ENCODE measurements at regions not wholly inside any gene's neighbourhood (a gene's known extent, or its start where the extent isn't known, plus 50 kb on each side); places are given as distances from the start of the nearest gene placed in this dataset.

DNA sequence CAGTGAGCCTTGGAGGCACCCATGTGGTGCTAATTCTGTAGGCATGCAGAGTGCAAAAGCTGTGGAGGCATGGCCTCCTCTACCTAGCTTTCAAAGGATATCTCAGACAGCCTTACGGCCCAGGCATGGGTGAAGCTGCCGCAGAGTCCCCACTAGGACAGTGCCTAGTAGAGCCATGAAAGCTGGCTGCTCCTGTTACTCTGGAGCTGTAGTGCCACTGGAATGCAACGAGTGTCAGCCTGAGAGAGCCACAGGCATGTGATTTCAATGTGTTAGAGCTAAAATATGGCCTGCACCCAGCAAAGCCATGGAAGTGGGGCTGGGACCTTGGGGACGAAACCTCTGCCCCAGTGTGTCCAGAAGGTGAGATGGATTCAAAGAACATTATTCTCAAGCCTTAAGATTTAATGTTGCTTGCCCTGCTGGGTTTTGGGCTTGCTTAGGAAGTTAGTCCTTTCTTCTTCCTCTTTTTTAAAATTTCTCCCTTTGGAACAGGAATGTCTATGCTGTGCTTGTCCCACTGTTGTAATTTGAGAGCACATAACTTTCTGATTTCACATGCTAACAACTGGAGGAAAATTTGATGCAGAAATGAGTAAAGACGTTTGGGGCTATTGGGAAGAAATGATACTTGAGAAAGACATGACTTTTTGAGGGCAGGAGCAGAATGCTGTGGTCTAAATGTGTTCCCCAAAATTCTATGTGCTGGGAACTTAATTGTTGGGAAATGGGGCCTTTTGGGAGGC lies 298.4 kb downstream of the PSAT1 start:
- DNase-seq (ENCODE audit: low spot score) (no peak), ATAC-seq (no peak)

DNA sequence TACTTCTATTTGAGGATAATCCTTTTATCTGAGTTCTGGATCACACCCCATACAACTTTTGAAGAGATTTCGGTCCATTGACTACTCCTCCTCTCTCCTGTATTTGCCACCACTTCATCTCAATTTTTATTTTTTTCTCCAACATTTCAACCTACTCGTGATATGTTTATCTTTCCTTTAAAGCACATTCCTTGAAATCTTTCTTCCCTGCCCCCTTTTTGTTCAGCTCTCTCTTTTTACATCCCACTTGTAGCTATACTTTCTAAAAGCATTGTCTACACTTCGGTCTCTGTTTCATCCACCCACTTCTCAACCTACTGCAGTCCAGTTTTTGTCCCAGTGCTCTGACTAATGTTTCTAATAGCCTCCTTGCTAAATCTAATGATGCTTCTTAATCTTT lies 299.4 kb downstream of the PSAT1 start:
- no peak for ATAC-seq
- DNase-seq (ENCODE audit: low spot score), result no peak

DNA sequence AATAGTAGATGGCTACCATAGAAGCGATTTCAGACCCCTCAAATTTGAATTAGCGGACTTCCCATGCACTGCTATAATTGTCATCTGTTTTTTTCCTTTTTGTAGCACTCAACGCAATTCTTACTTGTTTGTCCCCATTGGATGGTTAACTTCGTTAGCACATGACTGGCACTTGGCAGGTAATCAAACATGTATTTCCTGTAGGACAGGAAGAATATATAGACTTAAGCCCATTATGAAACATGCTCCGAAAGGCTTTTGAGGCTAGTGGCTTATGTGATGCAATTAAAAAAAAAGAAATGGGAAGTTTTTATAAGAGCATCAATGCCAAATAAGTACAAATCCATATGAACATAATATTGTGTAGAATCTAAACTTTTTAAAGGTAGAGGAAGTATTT lies 301.2 kb downstream of the PSAT1 start:
- DNase-seq (ENCODE audit: low spot score), result no peak
- no peak for ATAC-seq

DNA sequence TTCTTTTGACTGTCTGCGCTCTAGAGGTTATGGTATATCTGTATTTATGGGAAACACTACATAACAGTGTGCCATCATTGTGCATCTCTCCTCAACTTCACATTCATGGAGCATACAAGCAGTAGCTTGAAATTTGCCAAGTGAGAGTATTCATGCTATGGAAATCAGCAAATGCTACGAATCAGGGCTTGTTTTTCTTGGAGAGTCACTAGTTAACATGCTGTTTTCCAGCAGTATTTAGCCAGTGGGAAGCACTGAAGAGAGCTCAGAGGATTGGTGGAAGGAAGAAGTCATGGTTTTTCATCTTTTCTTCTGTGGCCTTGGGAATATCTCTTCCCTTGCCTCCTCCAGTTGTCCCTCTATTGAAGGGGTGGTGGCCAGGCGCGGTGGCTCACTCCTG lies 303.0 kb downstream of the PSAT1 start:
- DNase-seq (ENCODE audit: low spot score) (no peak), ATAC-seq (no peak)

DNA sequence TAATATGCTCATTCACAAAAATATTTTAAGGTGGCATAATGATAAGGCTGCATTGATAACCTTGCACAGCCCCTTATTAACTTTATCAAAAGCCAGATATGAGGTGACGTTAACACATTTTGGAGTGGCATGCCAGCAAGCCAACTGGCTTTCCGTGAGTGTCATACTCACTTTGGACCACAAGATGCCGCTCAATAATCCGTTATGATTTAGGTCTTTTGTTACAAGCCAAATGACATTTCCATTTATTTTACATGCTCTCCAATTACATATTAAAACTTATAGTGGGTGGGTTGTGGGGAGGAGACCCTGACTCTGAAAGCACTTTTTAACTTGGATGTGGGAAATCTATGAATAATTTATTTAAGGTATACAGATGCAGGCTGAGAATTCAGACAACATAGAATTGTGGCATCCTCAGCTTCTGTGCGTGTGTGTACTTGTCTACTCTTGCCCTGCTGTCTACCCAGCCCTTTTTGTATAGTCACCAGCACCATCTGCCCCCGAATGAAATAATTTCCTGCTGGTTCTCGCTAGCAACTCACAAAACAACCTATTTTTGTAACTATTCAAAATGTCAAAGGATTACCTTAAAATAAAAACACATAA lies 305.1 kb downstream of the PSAT1 start:
- ATAC-seq (peak; percentile 84), DNase-seq (ENCODE audit: low spot score) (no peak)

DNA sequence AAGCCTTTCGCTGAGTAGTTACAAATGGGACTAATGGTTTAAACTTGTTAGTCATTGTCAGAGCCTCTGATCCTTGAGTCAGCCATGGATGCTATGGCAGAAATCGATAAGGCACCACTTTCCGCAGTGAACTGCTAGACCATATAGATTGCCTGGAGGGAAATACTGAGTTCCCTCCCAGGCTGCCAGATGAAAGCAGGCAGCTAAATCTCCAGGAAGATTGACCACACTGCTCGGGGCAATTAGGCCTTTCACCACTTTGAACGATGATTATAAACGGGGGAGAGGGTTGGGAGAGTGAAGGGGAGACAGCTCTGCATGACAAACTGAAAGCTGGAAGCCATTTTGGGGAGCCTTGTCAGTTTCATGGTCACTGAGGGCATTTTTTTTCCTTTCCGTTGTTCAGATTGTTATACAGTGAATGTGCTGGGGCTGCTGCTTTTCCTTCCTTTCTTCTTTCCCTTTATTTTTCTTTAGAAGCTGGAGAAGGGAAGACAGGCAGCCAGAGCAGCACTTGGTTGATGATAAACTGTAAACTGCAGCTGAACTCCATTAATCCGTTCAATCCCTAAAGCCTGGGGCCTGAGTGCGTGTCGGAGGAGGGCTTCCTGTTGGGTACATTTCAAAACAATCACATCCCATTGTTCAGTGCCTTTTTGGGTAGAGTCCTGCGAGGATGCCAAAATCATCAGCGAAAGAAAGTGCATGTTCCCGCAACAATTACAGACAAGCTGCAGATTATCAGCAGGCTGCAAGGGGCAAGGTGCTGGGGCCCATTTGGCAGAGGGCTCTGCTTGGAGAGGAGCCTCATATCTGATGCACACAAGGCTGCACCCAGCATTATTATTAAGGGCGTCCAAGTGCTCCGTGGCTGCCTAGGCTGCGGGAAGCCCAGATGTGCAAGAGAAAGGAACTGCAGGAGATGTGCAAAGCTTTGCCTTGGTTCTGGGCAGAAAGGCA lies 308.4 kb downstream of the PSAT1 start:
- DNase-seq (ENCODE audit: low spot score), result no peak
- no peak for ATAC-seq

DNA sequence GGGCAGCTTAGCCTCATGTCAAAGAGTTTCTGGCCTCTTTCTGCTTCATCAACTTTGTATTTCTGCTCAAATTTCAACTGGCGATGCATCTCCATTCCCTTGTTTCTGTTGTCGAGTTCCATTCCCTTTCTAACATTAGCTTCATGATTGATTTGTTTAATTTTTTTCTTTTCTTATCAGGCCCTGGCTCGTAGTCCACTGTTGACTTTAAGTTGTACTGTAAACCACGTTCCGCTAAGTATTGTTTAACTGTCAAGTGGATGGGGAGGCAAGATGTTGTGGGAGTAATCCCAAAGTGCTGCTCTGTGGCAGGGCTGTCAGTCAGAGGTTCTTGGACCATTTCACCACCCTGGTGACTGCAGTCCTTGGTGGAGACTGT lies 309.1 kb downstream of the PSAT1 start:
- no peak for ATAC-seq
- DNase-seq (ENCODE audit: low spot score), result no peak

DNA sequence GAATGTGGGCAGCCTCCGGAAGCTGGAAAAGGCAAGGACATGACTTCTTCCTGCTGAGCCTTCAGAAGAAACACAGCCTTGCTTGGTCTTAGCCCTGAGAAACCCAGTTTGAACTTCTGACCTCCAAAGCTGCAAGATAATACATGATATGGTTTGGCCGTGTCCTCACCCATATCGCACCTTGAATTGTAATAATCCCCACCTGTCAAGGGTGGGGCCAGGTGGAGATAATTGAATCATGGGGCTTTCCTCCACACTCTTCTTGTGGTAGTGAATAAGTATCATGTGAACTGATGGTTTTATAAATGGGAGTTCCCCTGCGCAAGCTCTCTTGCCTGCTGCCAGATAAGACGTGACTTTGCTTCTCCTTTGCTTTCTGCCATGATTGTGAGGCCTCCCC lies 310.9 kb downstream of the PSAT1 start:
- DNase-seq (ENCODE audit: low spot score) (no peak), ATAC-seq (no peak)

DNA sequence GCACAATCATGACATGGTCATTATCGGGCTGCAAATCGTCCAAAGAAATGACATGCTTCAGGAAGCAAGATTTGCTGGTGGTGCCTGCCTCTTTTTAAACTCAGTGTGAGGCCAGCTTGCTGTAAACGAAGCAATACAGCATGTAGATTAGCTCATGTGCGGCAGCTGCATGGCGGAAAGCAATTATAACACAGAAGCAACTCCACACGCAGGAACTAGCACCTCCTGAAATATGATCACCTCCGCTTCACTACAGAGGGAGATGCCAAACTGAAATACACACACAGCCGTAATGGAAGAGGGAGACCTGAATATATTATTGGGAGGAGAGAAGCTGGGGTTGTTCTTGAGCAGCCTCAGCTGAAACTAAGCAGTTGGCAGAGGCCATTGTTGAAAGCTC lies 312.5 kb downstream of the PSAT1 start:
- no peak for ATAC-seq
- DNase-seq (ENCODE audit: low spot score), result no peak

DNA sequence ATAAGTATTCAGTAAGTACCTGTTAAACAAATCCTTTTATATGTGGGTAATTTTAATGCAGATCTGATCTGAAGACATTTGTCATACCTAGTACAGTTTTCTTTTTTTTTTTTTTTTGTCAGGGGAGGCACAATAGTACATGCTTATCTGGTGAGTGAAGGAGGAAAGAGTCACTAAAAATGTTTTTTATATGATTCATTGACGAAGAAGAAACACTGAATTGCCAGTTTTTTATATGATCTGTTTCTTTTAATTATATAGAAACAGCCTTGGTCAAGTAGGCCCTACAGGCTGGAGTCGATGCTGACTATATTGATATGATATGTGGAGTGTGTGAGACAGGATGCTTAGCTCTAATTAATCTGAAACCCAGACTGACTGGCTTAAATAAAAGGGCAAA lies 315.2 kb downstream of the PSAT1 start:
- ATAC-seq, result no peak
- no peak for DNase-seq (ENCODE audit: low spot score)

DNA sequence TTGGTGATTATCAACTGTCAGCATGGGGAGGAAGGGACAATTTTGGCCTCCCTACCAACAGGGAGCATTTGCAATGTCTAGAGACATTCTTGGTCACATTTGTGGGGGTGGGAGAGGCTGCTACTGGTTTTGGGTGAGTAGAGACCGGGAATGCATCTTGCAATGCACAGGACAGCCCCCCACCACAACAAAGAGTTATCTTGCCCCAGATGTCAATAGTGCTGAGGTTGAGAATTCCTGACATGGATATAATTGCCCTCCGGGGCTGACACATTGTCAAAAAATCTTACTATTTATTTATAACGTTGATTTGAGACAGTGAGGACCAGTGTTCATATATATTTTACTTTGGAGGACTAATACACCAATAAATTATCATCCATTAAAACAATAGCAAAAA lies 316.1 kb downstream of the PSAT1 start:
- ATAC-seq (no peak), DNase-seq (ENCODE audit: low spot score) (no peak)

DNA sequence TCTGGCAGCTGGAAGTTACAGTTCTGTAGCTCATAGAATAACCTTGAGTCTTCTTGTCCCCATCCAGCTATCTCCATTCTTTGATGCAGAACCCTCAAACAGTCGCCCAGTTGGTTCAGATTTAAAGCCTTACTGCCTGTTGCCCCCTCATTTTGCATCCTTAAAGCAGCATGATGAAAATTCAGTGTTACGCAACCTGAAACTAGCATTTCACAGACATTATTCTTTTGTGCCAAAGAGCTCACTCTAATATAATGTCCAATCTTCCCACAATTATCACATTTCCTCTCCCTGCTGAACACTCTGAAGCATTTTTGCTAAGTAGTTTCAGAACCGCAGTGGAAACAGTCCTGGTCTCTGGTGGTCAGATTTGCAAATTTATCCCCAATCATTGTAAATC lies 318.0 kb downstream of the PSAT1 start:
- ATAC-seq (no peak), DNase-seq (ENCODE audit: low spot score) (no peak)

DNA sequence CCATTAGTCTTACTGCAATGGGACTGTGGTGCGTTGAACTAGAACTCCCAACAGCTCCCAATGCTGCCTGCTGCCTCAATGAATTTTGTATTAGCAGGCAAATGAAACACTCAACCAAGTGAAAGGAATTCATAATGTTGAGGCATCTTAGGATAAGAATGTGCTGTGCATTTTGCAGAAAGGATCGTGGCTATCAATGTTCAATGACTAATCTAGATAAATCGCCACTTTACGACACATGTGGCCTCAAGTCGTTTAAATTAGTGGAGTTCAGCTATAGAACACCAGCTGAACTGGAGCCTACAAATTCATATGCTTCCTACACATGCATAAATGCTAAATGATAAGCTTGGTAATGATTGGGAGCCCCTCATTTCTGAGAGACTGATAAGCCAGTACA lies 318.4 kb downstream of the PSAT1 start:
- no peak for ATAC-seq
- DNase-seq (ENCODE audit: low spot score), result no peak

DNA sequence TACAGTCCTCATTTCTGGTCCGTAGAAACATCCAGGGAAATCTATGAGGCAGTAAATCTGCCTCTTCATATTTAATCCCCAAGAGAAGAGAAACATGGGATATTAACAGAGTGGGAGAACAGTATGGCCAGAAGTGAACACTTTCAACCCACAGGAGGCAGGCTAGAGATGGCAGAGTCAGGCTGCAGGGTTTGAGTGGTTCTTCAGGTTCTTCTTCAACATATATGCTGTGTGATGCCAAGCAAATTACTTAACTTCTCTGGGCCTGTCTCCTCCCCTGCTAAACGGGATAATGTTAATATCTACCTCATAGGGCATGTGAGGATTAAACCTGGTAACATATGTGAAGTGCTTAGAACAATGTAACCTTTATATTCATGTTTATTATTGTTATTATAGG lies 321.8 kb downstream of the PSAT1 start:
- DNase-seq (ENCODE audit: low spot score), result no peak
- ATAC-seq, result no peak

DNA sequence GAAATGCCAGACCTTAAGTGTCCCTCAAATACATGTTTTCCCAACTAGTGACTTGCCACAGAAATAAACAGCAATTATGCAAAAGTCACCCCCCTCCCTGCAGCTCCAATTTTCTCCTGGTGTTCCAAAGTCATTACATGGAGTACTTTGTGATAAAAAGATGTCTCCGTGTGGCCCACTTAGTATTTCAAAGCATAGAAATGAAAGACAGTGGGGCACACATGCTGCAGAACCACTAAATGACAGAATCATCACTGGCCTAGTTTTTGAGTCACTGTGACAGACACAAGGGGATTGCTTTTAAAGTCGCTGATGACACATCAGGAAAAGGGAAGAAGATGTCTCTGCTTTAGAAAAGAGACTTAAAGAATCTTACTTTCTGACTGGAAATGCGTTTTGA lies 323.4 kb downstream of the PSAT1 start:
- no peak for ATAC-seq

DNA sequence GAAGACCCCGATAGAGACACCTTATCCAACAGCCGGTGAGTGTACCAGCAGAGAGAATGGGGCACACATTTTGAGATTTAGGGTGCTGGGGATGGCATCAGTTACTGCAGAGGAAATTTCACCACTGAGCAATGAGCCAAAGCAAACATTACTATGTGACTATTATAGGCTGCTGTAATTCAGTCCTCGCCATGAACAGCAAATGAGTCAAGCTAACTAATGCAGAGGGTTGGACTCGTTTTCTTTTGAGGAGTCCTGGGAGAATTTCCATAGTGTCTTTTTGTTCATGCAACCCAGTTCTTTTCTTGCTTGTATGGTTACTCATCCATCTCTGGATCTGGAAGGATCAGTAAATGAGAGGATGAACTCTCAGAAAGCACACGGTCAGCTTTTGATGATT lies 323.8 kb downstream of the PSAT1 start:
- ATAC-seq (no peak), DNase-seq (ENCODE audit: low spot score) (no peak)

More for the DNA sequence above, 323.4 kb downstream of the PSAT1 start:
- no peak for DNase-seq (ENCODE audit: low spot score)

DNA sequence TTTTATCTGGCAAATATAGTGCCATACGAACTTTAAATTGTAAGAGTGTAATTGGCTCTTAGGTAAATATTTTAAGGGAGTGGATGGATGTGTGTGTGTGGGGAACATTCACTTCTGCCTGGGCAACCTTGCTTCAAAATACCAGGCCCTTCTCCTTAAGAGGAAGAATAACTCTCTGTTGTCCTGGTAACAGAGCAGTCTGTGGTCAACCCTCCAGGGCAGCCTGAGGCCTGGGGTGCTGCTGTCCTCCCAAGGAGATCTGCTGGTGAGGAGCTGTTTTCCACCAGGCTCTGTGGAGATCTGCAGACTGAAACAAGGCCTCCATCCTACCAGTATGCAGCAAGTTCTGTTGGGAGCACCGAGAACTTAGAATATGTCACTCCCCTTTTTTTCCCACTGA lies 325.2 kb downstream of the PSAT1 start:
- DNase-seq (ENCODE audit: low spot score) (no peak), ATAC-seq (no peak)

DNA sequence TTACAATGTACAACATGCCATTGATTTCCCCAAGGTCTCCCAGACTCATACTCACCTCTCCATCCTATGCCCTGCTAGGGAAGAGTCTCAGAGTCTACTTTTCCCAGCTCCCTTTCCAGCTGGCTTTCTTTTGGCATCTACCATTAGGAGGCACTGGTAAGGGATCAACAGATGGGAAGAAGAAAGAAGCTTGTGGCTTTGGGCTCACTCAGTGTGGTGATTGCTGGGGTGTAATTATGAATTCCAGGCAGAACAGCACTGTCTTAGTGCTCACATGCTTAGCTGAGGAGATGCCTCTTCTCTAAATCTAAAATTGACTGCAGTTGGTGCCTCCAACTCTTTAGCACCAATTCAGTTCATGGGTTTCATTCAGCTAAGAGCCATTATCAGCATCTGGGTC lies 330.0 kb downstream of the PSAT1 start:
- no peak for DNase-seq (ENCODE audit: low spot score)

DNA sequence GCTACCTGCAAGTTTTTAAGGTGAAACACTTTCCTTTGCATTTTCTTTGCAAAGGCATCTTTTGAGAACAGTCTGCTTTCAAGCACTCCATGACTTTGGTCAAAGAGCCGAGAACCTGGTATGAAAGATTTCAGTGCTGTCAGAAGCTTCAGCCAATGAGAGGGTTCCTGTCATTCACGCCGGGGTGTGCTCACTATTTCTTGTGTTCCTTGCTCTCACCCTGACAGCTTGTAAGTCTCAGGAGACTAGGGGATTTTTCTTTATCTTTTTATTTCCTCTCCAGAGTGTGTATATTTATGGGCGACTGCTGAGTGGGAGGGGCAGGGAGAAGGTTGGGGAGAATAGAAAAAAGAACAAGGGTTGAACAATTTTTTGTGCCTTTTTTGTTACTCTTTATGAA lies 334.0 kb downstream of the PSAT1 start:
- no peak for DNase-seq (ENCODE audit: low spot score)
- no peak for ATAC-seq

More for the DNA sequence above, 330.0 kb downstream of the PSAT1 start:
- ATAC-seq, result no peak

DNA sequence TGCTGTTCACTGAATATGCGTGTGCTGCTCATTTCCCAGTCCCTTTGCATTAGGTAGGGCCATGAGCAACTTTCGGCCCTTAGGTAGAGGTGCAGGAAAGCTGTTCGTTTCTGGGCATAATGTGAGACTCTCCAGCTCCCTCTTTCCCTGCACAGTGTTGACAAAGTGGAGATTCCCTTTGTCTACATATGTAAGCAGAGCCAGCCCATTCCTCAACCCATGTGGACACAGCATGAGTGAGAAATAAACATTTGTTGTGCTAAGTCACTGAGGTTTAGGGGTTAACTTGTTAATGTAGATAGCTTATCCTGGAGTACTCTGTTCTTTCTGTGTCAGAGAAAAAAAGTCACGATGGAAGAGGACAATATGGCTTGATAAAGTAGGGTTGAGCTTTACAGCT lies 343.8 kb downstream of the PSAT1 start:
- DNase-seq (ENCODE audit: low spot score) (no peak), ATAC-seq (no peak)

DNA sequence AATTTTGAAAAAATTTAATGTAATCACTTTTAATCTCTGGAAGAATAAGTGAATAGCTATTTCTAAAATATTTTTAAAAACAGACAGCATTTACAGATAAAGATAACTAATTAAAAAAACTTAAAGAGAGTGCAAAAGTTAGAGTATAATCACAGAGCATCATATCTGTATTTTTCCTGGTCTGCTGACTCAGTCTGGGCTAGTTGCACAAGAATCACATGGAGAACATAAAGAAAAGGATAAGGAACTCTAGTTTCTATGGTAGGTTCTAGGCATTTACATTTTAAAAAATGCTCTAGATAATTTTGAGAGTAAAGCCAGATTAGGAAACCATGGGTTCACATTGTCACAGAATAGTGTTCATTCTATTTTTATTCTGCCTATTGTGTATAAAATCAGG lies 347.4 kb downstream of the PSAT1 start:
- DNase-seq (ENCODE audit: low spot score), result no peak
- no peak for ATAC-seq

DNA sequence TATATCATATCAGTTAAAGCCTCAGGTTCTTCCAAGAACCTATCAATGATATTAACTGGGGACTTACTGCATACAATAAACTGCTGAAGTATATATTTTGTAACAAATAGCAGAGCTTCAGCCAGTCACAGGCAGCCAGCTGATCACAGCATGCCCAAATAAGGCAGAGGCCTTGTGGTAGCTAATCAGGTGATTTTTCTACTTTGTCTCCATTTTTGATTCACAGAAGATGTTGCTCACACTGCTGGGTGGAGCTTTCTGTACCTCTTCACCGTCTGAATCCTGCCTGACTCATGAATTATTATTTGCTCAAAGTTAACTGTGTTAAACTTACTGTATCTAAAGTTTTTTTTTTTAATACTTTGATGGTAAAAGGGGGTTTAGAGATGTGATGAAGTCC lies 357.4 kb downstream of the PSAT1 start:
- no peak for DNase-seq (ENCODE audit: low spot score)
- no peak for ATAC-seq
